Breast epithelium (tissue), 4 donors: ENCODE measurements at regions not wholly inside any gene's neighbourhood (a gene's known extent, or its start where the extent isn't known, plus 50 kb on each side); places are given as distances from the start of the nearest gene placed in this dataset.

ENCODE experiments used
- DNase-seq, 2 donors: peaks; one replicate each; pipeline ENCODE4 v3.0.0-alpha.2; 2019; ENCODE audit warnings: low spot score in 2 of 2
- H3K27ac ChIP-seq, 2 donors: fragments of 200-600 bp; sonication (generic) in 1 of 2; one replicate each; pipeline ENCODE4 v1.5.1; 2016 to 2019; ENCODE audit warnings: mild to moderate bottlenecking in 1 of 2
- H3K27me3 ChIP-seq, 2 donors: fragments of 200-600 bp; sonication (generic) in 1 of 2; one replicate each; pipeline versions ENCODE4 v1.5.1 to v1.6.0; 2017 to 2019; ENCODE audit warnings: control low read depth in 1 of 2, mild to moderate bottlenecking in 1 of 2
- H3K36me3 ChIP-seq: fragments of 200-600 bp; one replicate; pipeline ENCODE4 v1.5.1; 2019
- H3K4me1 ChIP-seq, 2 donors: fragments of 200-600 bp; sonication (generic); one replicate each; pipeline ENCODE4 v1.5.1; 2016 to 2019; ENCODE audit warnings: control low read depth in 1 of 2
- H3K4me3 ChIP-seq, 3 donors: fragments of 200-600 bp; sonication (generic); 1 replicate in 2 of 3; 2 replicates in 1 of 3; pipeline ENCODE4 v1.5.1; 2016 to 2019; ENCODE audit warnings: mild to moderate bottlenecking in 3 of 3, moderate library complexity in 2 of 3
- H3K9me3 ChIP-seq, 2 donors: fragments of 200-600 bp; sonication (generic) in 1 of 2; one replicate each; pipeline ENCODE4 v1.5.1; 2016 to 2019; ENCODE audit warnings: control low read depth in 1 of 2
- POLR2A ChIP-seq: fragments of 450-650 bp; IDR thresholded peaks from one replicate; pipeline ENCODE4 v1.6.1; 2016; ENCODE audit warnings: antibody characterized with exemption, mild to moderate bottlenecking, moderate library complexity
- POLR2AphosphoS5 ChIP-seq, 3 donors: sonication (generic); formaldehyde crosslinking; IDR thresholded peaks; one replicate each; pipeline ENCODE4 v1.6.1; 2017; ENCODE audit warnings: antibody characterized with exemption in 3 of 3
- intact Hi-C: fragments of 100-400 bp; cut with DNase I; formaldehyde crosslinking; loops from one replicate; pipeline ENCODE4 v1.15.1; 2023; ENCODE audit warnings: low total_unique reads
- TF ChIP-seq, protein P1 (sequence below), 3 donors: fragments of 450-650 bp; IDR thresholded peaks; one replicate each; pipeline ENCODE4 v1.5.1; 2016 to 2017; ENCODE audit warnings: antibody characterized with exemption in 3 of 3, mild to moderate bottlenecking in 3 of 3, moderate library complexity in 3 of 3

DNA sequence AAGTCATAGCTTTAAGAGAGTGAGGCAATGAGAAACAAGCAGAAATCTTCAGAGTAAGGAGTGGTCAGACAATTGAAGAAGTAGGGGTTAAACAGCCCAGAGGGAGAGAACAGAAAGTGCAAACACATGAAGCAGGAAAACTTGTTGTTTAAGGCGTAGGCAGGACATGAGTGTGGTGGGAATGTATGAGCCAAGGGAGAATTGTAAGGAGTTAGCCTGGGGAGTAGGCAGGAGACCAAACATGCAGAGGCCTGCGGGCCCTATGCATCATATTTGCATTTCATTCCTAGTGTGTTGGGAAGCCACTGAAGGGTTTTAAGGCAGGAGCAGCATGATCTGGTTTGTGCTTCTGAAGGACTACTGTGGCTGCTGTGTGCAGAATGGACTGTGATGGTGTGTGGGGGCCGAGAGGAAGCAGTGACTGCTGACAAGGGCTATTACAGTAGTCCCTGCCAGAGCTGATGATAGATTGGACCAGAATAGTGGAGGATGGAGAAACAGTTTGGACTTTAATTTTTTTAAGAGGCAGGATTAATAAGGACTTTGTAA is 179.9 kb upstream of the C11orf87 start:
- Histone ChIP-seq H3K27me3 (no peaks in the 10 kb centered on the region), H3K27ac (no peak overlapping the region), H3K9me3 (no peaks in the 10 kb centered on the region), H3K4me1 (no peaks in the 10 kb centered on the region), H3K4me3 (no peak overlapping the region), H3K36me3 (no peaks in the 10 kb centered on the region)
- DNase-seq = no peak
- intact Hi-C loops = no loop called here
- TF ChIP-seq POLR2AphosphoS5 (IDR thresholded peaks at IDR 0.05) (no peak), POLR2A (no peak)
- TF ChIP-seq, protein P1, sequence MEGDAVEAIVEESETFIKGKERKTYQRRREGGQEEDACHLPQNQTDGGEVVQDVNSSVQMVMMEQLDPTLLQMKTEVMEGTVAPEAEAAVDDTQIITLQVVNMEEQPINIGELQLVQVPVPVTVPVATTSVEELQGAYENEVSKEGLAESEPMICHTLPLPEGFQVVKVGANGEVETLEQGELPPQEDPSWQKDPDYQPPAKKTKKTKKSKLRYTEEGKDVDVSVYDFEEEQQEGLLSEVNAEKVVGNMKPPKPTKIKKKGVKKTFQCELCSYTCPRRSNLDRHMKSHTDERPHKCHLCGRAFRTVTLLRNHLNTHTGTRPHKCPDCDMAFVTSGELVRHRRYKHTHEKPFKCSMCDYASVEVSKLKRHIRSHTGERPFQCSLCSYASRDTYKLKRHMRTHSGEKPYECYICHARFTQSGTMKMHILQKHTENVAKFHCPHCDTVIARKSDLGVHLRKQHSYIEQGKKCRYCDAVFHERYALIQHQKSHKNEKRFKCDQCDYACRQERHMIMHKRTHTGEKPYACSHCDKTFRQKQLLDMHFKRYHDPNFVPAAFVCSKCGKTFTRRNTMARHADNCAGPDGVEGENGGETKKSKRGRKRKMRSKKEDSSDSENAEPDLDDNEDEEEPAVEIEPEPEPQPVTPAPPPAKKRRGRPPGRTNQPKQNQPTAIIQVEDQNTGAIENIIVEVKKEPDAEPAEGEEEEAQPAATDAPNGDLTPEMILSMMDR (IDR thresholded peaks at IDR 0.05) = no peak

DNA sequence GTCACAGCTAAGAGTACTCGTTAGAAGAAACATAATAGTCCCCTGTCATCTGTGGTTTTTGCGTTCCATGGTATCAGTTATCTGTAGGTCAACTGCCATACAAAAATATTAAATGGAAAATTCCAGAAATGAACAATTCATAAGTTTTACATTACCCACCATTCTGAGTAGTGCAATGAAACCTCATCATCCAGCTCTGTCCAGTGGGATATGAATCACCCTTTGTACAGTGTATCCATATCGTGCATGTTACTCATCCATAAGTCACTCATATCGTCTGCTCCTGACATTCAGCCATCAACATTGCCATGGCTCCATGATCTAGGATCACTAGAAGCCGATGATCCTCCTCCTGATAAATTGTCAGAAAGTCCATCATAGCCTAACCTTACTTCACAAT is 174.9 kb upstream of the C11orf87 start:
- no peak for DNase-seq
- no peaks in the 10 kb centered on the region for H3K27me3 ChIP-seq
- intact Hi-C loops = no loop called here
- TF ChIP-seq, protein P1 (IDR thresholded peaks at IDR 0.05) = no peak
- TF ChIP-seq POLR2A (no peak), POLR2AphosphoS5 (IDR thresholded peaks at IDR 0.05) (no peak)
- no peaks in the 10 kb centered on the region for H3K4me1 ChIP-seq
- H3K36me3 ChIP-seq = no peaks in the 10 kb centered on the region
- no peaks in the 10 kb centered on the region for H3K9me3 ChIP-seq
- H3K4me3 ChIP-seq = no peak overlapping the region
- no peak overlapping the region for H3K27ac ChIP-seq

DNA sequence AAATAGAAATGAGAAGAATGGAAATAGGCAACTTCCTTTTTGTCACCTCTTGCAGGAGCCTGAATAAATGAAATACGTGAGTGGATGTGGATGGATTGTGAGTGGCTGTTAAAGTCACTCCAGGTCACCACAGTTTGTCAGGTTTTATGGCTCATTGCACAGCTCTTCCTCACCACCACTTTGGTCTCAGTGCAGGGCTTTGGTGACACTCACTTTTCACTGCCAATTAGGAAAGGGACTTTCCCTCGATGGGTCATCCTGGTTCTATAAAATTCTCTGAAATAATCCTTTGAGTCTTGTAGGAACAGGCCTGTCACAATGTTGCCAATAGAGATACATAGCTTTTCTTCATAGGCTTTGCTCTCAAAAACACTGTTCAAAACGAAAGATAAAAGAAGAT is 172.4 kb upstream of the C11orf87 start:
- Histone ChIP-seq H3K27me3 (no peaks in the 10 kb centered on the region), H3K4me1 (no peaks in the 10 kb centered on the region), H3K9me3 (no peaks in the 10 kb centered on the region), H3K27ac (no peak overlapping the region), H3K36me3 (no peaks in the 10 kb centered on the region), H3K4me3 (no peak overlapping the region)
- intact Hi-C loops = no loop called here
- no peak for DNase-seq
- TF ChIP-seq, protein P1 (IDR thresholded peaks at IDR 0.05) = no peak
- TF ChIP-seq POLR2AphosphoS5 (IDR thresholded peaks at IDR 0.05) (no peak), POLR2A (no peak)

DNA sequence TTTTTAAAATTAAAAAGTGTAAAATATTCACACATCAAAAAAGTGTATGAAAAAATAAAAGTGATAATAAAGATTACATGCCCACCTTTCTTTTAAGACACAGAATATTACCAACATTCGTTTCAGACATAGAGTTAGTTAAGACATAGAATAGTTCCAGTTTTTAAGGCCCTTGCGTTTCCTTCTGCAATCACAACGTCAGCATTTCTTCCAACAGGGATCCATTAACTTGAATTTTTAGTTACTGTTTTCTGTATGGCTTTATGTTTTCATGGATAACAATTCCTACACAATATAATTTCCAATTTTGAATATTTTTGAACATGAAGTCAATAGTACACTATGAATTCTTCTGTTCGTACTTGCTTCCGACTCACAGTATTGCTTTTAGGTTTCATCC is 170.8 kb upstream of the C11orf87 start:
- H3K4me3 ChIP-seq = no peak overlapping the region
- no peak for DNase-seq
- H3K4me1 ChIP-seq = no peaks in the 10 kb centered on the region
- intact Hi-C loops = no loop called here
- H3K27me3 ChIP-seq = no peaks in the 10 kb centered on the region
- no peak overlapping the region for H3K27ac ChIP-seq
- H3K36me3 ChIP-seq = no peaks in the 10 kb centered on the region
- no peak for TF ChIP-seq POLR2AphosphoS5 (IDR thresholded peaks at IDR 0.05)
- TF ChIP-seq, protein P1 (IDR thresholded peaks at IDR 0.05) = no peak
- no peak for TF ChIP-seq POLR2A
- H3K9me3 ChIP-seq = no peaks in the 10 kb centered on the region

DNA sequence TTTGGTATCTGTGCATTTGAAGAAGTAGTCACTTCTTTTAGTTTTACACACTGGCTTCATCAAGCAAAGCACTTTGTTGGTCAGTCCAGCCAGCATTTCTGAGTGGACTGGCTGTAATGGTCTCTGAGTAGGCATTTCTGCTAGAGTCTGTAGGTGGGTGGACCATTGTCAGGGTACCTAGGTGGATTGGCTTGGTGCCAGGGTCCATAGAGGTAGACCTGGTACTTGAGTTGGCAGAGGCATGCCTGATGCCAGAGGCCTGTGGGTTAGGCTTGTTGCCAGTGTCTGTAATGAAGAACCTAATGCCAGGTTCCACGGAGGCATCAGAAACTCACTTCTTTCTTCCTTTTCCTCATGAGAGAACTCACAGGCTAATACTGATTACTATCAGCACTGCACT is 157.9 kb upstream of the C11orf87 start:
- H3K4me3 ChIP-seq = no peak overlapping the region
- TF ChIP-seq POLR2A = no peak
- no peak for TF ChIP-seq POLR2AphosphoS5 (IDR thresholded peaks at IDR 0.05)
- TF ChIP-seq, protein P1 (IDR thresholded peaks at IDR 0.05) = no peak
- H3K9me3 ChIP-seq = peaks cover 4 to 31% of the 10 kb centered on the region in 2 donors
- no peak overlapping the region for H3K27ac ChIP-seq
- no peak for DNase-seq
- H3K4me1 ChIP-seq = no peaks in the 10 kb centered on the region
- H3K27me3 ChIP-seq = no peaks in the 10 kb centered on the region
- no peaks in the 10 kb centered on the region for H3K36me3 ChIP-seq
- intact Hi-C loops = no loop called here
